NCI-H82 (cell line): ENCODE measurements at regions not wholly inside any gene's neighbourhood (a gene's known extent, or its start where the extent isn't known, plus 50 kb on each side); places are given as distances from the start of the nearest gene placed in this dataset.
"Not testable (repeated sequence)": the region's sequence is repeated elsewhere in the genome, so short reads cannot be mapped to it uniquely, and the experiment has no call there.

Experiments used
- DNase-seq: peaks from one replicate; lab custom pipeline; 2025; lab: John Stamatoyannopoulos, UW

- DNase-seq, result not testable (repeated sequence)
Observed at GRCh38 chrX:3837958-3838643, 124.7 kb upstream of the PRKX start.

DNA sequence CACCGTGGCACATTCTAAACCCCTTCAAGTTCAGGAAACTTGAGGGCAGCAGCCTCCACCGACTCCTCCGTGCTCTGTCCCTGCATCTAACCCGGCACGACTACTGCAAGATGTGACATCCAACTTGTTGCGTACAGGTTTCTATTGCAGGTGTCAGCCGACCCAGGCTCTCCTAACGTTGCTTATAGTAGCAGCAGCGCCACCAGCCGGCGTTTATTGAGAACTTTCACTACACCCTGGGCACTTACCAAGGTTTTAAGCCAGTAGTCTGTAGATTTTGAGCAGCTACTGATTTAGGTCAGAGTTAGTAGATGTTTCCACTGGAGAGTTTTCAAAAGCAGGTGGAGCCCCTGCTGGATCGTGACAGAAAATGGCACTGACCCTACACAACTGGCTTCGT, 123.8 kb upstream of the PRKX start:
- DNase-seq, result not testable (repeated sequence)

GRCh38 chrX:3833761-3834542, 120.5 kb upstream of the PRKX start:
- DNase-seq, result not testable (repeated sequence)

GRCh38 chrX:3830020-3830419, 116.6 kb upstream of the PRKX start:
- DNase-seq, result not testable (repeated sequence)

GRCh38 chrX:3829041-3829531, 115.6 kb upstream of the PRKX start:
- DNase-seq, result not testable (repeated sequence)

- not testable (repeated sequence) for DNase-seq
Observed at GRCh38 chrX:3828378-3829040, 115.1 kb upstream of the PRKX start.

DNA sequence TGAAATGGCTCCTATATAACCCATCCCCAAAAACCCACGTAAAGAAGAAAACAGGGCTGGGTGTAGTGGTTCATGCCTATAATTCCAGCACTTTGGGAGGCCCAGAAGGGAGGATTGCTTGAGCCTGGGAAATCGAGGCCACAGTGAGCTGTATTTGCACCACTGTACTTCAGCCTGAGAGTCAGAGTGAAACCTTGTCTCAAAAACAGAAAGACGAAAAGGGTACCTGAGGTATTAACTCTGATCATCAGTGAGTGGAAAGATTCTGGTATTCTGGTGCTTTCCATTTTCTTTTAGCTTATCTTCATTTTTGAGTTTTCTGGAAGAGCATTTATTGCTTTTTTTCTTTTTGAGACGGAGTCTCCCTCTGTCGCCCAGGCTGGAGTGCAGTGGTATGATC, 110.6 kb upstream of the PRKX start:
- DNase-seq, result not testable (repeated sequence)

- DNase-seq, result no peak
Observed at GRCh38 chrX:3820167-3820566, 106.7 kb upstream of the PRKX start.

- DNase-seq, result not testable (repeated sequence)
Observed at GRCh38 chrX:3817480-3817879, 104.0 kb upstream of the PRKX start.

DNA sequence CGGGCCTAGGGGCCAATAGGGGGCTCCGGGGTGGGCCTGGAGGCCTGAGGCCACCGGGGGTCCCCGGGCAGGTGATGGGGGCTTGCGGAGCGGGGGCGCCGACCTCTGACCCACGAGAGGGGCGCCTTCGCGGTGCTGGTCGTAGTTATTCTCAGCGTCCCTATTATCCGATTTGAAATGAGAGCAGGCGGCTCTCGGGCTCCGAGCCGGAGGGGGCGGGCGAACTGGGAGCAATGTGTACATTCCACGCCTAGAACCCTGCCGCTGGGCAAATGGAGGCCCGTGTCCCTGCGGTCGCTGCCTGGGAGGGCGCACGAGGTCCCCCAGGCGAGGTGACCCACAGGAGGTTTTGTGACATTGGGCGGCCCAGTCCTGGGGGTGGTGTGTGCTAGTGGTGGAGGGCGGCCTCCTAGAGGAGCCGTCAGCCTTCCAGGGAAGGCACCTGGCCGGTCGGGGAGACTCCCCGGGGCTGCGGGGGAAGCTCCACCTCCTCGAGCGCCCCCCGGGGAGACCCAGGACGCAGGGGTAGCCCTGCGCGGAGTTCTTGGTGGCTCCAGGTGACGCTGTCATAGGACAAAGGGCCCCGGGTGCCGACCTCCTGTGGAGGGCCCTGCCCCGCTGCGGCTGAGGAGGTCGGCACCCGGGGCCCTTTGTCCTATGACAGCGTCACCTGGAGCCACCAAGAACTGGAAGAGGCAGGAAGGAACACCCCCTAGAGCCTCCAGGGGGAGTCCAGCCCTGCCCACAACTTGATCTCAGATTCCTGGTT, 102.6 kb upstream of the PRKX start:
- peak; percentile 70 for DNase-seq

- DNase-seq, result peak; percentile 59
Observed at GRCh38 chrX:3811331-3812311, 98.2 kb upstream of the PRKX start.

DNA sequence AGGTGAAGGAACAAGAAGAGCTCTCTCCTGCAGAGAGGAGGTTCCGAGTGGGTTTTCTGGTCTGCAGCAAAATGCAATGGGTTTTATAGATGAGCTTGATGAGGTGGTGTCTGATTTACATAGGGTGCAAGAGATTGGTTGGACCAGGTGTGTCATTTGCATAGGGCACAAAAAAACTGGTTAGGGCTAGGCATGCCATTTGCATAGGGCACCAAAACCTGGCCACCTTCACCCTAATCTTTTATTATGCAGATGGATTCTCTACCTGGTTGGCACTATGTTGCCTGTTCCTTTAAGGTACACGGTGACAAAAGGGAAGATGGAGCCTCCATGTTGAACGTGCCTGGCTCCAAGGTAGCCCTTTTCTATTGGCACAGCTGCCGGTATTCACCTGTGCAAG, 94.5 kb upstream of the PRKX start:
- DNase-seq, result no peak

DNA sequence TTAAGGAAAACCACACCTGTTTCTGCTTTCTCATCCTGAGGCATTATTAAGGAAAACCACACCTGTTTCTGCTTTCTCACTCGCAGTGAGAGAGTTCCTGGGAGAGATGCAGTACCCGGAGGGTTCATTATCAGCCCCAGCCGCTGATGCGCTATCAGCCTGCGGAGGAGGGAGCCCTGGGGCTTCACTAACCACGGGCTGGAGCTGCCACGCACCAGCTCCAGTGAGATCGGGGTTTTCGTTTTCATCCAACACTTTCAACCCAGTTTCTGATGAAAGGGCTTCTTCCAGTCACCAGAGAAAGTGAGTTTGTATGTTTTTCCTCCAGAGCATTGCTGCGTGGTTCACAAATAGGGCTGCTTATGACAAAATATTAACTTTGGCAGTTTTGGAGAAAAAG, 93.2 kb upstream of the PRKX start:
- DNase-seq, result no peak

DNA sequence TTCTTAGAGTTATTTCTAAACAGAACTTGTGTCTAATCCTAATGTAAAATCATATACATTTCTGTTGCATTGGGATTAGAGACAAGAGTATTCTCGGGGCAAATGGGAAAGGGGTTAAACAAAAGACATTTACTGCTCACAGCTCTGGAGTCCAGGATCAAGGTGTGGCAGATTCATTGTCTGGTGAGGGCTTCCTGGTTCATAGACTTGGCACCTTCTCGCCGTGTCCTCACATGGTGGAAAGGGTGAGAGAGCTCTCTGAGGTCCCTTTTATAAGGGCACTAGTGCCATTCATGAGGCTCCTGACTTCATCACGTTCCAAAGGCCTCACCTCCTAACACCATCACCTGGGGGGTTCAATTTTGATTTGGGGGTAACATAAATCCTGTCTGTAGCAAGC, 90.3 kb upstream of the PRKX start:
- no peak for DNase-seq

- no peak for DNase-seq
Observed at GRCh38 chrX:3803305-3803704, 89.9 kb upstream of the PRKX start.

DNA sequence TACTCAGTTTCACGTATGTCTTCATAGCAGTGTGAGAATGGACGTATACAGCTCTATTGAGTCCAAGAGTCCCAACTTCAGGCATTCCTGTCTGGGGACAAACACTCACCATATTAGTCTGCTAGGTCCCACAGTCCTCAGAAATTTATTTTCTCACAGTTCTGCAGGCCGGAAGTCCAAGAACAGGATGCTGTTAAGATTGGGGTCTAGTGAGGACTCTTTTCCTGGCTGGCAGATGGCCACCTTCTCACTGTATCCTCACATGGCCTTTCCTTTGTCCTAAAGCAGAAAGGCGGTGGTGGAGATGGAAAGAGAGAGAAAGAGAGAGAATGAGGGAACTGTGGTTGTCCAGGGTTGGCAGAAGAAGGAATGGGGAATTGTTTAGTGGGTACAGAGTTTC, 82.0 kb upstream of the PRKX start:
- DNase-seq, result peak; percentile 19

DNA sequence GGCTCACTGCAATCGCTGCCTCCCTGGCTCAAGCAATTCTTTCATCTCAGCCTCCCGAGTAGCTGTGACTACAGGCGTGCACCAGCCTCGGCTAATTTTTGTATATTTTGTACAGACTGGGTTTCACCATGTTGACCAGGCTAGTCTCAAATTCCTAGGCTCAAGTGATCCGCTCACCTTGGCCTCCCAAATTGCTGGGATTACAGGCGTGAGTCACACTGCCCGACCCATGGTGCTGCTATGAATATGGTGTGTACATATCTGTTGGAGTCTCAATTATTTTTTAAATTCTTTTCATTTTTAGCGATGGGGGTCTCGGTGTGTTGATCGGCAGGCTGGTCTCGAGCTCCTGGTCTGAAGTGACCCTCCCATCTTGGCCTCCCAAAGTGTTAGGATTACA, 78.0 kb upstream of the PRKX start:
- no peak for DNase-seq

GRCh38 chrX:3788494-3789233, 75.2 kb upstream of the PRKX start:
- DNase-seq, result no peak

- DNase-seq, result no peak
Observed at GRCh38 chrX:3787856-3788255, 74.4 kb upstream of the PRKX start.

DNA sequence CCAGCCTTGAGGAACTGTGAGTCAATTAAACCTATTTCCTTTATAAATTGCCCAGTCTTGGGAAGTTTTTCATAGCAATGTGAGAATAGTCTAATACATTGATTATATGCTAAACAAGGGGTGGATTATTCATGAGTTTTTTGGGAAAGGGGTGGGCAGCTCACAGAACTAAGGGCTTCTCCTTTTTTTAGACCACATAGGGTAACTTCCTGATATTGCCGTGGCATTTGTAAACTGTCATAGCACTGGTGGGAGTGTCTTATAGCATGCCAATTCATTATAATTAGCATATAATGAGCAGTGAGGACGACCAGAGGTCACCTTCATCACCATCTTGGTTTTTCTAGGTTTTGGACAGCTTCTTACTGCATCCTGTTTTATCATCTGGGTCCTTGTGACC, 72.4 kb upstream of the PRKX start:
- not testable (repeated sequence) for DNase-seq
